Activated CD8-positive, alpha-beta memory T cell treated with anti-CD3 and anti-CD28 coated beads for 36 hours (primary cell): ENCODE measurements at regions not wholly inside any gene's neighbourhood (a gene's known extent, or its start where the extent isn't known, plus 50 kb on each side); places are given as distances from the start of the nearest gene placed in this dataset.
"Not testable (repeated sequence)": the region's sequence is repeated elsewhere in the genome, so short reads cannot be mapped to it uniquely, and the experiment has no call there.

Experiments
- CTCF ChIA-PET: fragments of 350-600 bp; sonication (Branson Sonifier 250); formaldehyde crosslinking; loops from one replicate; lab custom pipeline; 2021; ENCODE audit warnings: antibody characterized with exemption; lab: Charles Lee
- POLR2A ChIA-PET: fragments of 350-600 bp; sonication (Branson Sonifier 250); formaldehyde crosslinking; loops from one replicate; lab custom pipeline; 2021; ENCODE audit warnings: antibody characterized with exemption; lab: Charles Lee

DNA sequence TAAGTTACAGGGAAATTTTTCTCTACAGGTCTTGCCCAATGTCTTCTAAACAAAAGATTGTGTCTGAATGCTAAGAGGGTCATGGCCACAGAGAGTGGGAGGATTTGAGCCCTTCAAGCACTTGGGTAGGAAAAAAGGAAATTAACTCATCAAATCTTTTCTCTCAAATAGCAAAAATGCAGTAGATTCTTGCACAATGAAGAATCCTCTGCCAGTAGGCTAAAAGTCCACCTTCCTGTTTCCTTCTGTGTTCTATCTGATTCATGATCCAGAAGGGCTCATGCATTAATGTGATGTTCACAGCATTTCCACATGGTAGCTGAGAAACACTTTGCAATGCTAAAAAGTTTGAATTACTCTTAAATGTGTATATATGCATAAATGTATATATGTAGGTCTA lies 177.1 kb downstream of the CD47 start:
- CTCF ChIA-PET = no interaction called here
- POLR2A ChIA-PET = no interaction called here

DNA sequence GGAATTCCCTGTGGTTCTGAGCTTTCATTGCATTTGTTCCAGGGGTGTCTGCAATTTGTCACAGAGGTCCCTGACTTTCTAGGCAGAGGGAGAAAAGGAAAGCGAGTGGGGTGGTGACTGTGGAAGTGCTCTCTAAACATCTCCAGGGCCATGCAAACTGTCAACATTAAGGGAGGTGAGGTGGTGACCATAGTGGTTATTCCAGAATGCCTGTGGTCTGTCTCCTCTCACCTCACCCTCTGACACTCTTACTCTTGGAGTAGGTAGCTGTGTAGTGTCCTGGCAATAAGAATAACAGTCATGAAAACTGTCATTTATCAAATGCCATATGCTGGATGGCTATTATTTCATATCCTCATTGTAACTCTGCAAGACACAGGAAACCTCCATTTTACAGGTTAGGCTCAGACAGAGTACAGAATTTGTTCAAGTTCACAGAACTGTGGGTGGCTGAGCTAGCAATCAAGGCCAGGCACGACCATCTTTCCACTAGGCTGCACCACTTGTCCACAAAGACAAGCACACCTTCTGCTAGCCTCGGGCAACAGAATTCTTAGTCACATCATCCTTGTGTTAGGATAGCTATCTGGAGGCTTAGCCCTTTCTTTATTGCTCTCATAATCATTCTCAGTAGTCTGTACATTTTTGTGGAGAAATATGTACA lies 179.4 kb downstream of the CD47 start:
- ChIA-PET CTCF (no interaction called here), POLR2A (no interaction called here)

DNA sequence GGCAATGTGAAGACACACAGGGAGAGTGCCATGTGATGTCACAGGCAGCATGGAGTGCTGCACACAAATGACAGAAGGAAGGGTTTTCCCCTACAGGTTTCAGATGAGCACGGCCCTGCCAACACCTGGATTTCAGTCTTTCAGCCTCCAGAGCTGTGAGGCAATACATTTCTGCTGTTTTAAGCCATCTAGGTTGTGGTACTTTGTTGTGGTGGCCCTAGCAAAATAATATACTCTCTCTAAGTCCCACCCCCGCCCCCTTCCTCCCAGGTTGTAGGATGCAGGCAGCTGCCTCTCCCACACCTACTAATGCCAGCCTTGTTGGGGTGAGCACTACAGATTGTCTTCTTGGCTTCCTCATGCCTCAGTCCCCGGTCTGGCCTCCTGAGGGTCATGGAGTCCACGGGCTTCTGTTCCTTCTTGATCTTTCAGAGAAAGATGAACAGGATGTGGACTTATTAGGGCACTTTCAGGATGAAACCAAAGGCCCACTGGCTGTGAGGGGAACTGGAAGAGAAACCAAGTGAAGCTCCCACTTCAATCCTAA lies 180.0 kb downstream of the CD47 start:
- POLR2A ChIA-PET = no interaction called here

DNA sequence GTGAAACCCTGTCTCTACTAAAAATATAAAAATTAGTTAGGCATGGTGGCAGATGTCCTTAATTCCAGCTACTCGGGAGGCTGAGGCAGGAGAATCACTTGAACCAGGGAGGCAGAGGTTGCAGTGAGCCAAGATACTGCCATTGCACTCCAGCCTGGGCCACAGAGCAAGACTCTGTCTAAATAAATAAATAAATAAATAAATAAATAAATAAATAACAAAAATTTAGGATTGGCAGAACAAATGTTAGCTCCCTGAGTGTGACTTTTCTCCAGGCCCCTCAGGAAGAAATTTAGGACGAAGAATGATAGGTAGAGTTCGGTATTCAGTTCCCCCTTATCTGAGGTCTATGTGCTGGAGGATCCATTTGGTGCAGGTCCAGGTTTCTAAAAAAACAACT lies 181.2 kb downstream of the CD47 start:
- POLR2A ChIA-PET = not testable (repeated sequence)
- CTCF ChIA-PET = interaction anchor here (2.0 kb wide), 1 partner anchor 11 kb away, joined by 5 read pairs; no protein-coding TSS in a partner anchor

More for the DNA sequence above, 180.0 kb downstream of the CD47 start:
- CTCF ChIA-PET = no interaction called here

DNA sequence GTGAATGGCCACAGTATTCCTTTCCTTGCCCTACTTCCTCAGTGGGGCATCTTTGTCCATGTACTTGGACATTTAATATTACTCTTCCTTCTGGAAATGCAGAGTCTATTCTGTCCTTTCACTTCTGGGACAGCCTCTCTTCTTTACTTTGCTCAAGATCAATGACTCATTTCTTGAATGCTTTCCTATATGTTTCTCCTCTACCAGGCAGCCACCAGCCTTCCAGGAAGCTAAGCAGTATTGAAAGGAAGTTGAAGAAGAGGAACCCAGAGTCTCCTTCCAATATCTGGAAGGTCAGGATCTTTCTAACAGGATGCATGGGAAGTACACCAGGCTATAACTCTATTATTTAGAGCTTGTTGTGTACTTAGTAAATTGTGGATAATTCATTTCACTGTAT lies 182.8 kb downstream of the CD47 start:
- ChIA-PET POLR2A (no interaction called here), CTCF (interaction anchor here (2.0 kb wide), 1 partner anchor 9 kb away, joined by 5 read pairs; no protein-coding TSS in a partner anchor)

DNA sequence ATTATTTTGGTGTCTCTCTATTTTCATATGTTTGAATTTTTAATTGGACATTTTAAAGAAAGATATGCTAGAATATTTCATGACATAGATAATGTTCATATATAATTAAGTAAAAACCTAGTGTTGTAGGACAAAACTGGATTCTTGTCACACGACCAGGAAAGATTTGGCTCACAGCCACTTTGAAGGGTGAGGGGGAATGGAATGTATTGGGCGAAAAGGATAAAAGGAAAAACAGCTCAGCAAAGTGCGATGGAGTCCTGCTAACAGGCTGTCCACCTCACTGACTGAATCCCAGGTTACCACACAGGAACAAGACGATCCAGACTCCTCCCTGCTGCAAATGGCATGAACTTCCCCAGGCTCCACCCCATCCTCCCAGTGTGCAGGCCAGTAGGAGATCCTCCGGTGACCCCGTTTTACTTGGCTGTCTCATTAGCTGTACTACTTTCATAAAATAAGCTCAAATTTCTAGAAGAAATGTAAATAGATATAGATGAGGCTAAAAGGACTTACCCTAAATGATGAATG lies 186.2 kb downstream of the CD47 start:
- CTCF ChIA-PET = interaction anchor here (1.4 kb wide), 1 partner anchor 249 kb away, joined by 3 read pairs; no protein-coding TSS in a partner anchor
- POLR2A ChIA-PET = no interaction called here

DNA sequence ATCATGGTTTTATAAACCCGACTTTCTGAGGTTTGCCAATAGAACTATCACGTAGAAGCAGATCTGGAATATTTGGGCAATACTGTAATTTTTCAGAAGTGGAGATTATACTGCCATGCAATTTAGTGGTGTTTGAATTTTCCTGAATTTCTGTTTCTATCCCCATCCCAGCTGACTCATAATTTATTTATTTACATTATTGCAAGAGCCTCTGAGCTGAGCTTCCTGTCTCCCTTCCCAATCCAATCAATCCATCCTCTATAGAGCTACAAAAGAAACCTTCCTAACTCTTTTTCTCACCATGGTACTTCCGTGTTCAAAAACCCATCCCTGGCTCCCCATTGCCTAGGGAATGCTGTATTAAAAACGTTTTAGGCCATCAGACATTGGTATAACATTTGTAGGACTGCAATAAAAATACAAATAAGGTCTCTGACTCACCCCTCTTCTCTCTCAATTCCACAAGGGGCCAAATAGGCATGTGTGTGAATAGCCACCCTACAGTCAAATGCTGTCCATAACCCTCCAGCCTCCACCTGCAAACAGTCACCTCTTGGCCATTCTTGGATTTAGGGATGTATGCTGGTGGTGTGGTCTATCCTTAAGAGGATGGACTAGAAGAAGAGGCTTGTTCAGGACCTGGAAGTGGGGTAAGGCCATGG lies 190.7 kb downstream of the CD47 start:
- CTCF ChIA-PET = no interaction called here
- POLR2A ChIA-PET = no interaction called here

DNA sequence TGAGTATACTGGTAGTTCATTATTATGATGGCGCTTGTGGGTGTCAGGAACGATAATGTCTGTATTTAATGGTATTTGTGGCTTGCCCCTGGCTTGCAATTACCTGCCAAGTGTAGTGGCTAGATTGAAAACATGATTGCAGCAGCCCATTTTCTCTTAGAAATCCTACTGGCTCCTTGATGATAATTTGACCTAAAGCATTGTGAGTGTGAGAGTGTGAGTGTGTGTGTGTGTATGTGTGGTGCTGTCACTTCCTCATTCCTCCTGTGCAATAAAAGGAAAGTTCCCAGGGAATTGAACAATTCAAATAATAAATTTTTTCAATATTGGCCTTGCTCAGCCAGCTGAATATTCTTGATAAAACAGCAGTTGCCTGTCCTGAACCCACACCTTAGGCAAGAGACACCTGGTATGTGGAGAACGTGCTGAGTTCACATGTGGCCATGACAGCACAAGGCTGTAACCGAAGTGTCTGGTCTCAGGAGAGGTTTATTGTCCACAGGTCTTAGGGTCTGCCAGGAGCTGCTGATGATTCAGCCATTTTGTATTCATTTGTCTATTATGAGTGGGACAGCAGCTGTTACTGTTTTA lies 193.3 kb downstream of the CD47 start:
- ChIA-PET CTCF (no interaction called here), POLR2A (interaction anchor here (0.6 kb wide), 1 partner anchor 444 kb away, joined by 12 read pairs; no protein-coding TSS in a partner anchor)

DNA sequence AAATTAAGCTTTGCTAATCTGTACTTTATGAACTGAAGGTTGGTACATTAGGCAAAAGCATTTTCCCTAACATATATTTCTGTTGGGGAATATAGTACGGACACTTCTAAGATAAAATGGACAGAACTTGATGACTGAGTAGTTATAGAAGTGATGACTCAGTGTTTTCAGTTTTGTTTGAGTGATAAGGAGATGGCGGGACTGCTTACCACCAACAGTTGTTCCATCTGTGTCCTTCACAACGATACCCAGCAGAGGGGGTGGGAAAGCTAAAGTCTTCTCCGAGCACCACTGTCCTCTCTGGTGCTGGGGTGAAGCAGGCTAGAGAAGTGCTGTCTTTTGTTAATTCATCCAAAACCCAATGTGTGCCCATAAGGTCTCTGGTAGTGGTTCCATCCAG lies 195.8 kb downstream of the CD47 start:
- ChIA-PET POLR2A (no interaction called here), CTCF (no interaction called here)

DNA sequence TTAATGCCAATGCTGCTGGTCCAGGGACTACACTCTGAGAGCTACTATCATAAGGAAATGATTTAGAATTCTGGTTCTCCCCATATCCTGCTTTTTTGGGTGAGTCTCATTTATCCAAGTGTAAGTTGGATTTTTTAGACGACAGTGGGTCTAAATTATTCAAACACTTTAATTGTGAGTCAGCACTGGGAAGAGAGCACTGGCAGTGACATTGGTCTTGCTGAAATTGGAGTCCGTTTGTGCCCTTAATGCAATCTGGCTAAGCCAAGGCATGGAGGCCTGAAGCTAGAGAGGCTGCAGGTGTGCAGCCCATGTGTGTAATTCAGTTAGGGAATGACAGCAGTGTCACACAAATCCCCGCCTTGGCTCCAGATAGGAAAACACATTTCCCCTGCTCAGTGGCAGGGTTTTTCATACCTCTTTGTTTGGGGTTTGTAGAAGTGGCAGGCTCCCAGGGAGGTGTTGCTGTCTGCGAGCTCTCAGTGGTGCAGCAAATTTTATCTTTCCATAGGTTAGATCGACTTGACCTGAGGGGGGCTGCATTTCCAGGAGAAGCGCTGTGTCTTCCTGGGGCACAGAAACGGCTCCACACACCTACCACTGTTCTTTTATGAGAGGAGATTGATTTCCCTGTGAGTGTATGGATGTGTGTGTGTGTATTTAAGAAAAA lies 197.7 kb downstream of the CD47 start:
- CTCF ChIA-PET = no interaction called here
- POLR2A ChIA-PET = no interaction called here

DNA sequence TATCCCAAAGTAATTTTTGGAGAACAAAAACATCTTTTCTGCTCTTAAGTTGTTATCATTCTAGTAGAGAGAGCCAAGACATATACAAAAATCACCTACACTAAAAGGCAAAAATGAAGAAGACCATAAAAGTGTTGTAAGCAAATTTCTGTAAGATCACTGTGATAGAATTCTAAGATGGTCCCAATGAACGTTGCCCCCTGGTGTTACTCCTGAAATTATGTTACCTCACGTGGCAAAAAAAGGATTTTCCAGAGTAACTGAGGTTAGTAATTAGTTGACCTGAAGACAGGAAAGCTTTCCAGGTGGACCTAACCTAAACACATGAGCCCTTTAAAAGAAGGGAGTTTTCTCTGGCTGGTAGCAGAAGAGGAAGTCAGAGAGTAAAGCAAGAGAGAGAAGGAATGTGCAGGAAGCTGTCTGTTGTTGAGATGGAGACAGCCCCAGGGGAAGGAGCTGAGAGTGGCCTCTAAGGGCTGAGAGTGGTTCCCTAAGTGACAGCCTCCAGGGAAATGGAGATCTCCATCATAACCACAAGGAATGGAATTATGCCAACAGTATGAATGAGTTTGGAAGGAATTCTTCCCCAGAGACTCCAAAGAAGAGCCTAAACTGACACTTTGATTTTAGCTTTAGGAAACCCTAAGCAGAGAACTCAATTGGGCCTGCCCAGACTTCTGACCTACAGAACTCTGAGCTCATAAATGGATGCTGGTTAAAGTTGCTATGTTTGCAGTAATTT lies 205.9 kb downstream of the CD47 start:
- CTCF ChIA-PET = interaction anchor here (0.7 kb wide), 1 partner anchor 111 kb away, joined by 4 read pairs; no protein-coding TSS in a partner anchor

DNA sequence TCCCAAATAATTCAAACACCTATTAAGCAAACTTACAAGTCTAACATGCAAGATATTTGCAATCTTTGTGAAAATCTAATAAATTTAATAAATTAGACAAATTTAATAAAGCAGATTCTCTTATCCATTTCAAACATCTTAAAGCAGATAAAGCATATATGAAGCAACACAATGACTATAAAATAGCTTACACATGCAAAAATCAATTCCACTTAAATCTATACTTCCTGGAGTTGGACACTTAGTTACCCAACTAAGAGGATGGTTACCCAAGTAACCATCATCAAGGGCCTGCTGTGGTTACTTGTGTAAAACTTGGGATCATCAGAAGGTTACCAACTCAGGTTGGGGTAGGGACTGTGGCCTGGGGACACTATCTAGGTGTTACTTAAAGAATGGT lies 206.8 kb downstream of the CD47 start:
- POLR2A ChIA-PET = no interaction called here
- CTCF ChIA-PET = no interaction called here

More for the DNA sequence above, 205.9 kb downstream of the CD47 start:
- POLR2A ChIA-PET = no interaction called here

DNA sequence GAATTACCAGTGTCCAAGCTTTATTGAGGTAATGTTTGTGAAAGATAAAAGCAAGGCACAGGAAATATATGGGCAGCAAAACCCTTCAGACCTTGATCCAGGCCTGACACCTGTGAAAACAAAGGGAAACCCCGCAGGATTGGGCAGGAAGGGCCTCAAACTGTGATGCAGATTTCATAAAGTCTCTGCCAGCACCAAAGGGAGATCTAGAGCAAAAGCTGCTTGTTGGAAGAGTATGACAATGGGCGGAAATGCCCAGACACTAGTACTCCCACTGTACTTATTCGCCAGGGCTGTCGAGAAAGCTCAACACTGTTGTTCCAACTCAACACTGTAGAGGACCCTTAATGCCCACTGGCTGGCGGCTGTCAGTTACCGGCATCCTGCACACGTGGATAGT lies 207.9 kb downstream of the CD47 start:
- ChIA-PET POLR2A (no interaction called here), CTCF (no interaction called here)

DNA sequence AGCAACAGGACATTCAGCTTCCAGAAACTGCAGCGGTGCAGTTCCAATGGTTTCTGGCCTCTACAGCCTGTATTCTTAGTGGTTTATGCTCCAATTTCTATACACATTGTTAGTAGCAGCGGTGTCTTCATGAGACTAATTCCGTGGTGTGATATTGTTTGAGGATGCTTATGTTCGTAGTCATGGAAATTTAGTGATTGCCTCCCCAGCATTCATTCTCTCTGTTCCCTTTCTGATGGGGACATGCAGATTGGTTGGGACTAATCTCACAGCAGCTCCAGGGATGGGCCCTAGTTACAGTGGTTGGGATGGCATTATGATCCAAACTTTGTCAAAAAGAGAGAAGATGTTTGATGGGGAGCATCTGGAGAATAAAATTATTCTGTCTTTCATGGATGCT lies 208.6 kb downstream of the CD47 start:
- ChIA-PET POLR2A (no interaction called here), CTCF (no interaction called here)

DNA sequence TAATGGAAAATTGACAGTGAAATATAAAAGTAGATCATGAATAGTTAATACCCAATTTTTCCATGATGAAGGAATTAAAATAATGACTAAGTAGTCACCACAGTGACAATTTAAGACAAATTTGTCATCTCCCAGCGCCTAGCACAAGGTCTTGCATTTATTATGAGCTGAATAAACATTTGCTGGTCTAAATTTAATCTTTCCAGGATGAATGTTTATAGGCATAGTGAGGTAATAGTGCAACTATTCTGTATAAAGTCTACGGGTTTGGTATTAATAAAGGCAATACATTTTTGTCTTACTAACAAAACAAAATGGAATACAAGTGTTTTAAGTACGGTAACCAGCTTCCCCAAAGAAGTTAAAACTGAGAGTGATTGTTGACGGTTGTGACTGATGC lies 209.3 kb downstream of the CD47 start:
- POLR2A ChIA-PET = no interaction called here

DNA sequence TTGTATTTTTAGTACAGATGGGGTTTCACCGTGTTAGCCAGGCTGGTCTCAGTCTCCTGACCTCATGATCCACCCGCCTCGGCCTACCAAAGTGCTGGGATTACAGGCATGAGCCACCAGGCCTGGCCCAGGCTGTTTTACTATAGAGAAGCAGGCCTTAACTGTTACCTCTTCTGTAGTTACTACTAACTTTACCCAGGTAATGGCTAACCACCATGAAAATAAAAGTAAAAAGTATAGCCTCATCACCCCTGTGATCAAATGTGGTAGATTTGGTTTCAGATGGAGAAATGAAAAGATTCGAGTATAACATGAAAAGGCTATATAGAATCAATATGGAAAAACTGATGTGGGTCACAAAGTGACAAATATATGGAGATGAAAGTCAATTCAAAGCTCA lies 210.1 kb downstream of the CD47 start:
- ChIA-PET POLR2A (no interaction called here), CTCF (interaction anchor here (1.2 kb wide), 1 partner anchor 25 kb away, joined by 3 read pairs; no protein-coding TSS in a partner anchor)

More for the DNA sequence above, 209.3 kb downstream of the CD47 start:
- CTCF ChIA-PET = interaction anchor here (0.8 kb wide), 1 partner anchor 47 kb away, joined by 4 read pairs; no protein-coding TSS in a partner anchor

DNA sequence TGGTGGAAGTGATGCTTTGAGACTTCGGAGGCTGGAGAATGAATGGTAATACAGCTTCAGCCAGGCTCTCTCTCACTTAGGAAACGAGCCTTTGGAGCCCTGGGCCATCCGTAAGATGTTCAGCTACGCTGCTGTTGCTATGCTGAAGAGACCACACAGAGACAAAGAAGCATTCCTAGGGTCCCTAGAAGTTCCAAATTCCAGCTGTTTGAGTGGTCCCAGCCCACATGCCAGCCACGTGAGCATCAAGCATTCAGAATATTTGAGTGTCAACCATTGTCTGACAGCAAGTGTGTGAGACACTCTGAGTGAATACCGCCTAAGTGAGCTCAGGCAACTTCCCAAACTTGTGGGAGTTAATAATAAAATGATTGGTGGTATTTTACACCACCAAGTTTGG lies 212.9 kb downstream of the CD47 start:
- ChIA-PET POLR2A (no interaction called here), CTCF (no interaction called here)

DNA sequence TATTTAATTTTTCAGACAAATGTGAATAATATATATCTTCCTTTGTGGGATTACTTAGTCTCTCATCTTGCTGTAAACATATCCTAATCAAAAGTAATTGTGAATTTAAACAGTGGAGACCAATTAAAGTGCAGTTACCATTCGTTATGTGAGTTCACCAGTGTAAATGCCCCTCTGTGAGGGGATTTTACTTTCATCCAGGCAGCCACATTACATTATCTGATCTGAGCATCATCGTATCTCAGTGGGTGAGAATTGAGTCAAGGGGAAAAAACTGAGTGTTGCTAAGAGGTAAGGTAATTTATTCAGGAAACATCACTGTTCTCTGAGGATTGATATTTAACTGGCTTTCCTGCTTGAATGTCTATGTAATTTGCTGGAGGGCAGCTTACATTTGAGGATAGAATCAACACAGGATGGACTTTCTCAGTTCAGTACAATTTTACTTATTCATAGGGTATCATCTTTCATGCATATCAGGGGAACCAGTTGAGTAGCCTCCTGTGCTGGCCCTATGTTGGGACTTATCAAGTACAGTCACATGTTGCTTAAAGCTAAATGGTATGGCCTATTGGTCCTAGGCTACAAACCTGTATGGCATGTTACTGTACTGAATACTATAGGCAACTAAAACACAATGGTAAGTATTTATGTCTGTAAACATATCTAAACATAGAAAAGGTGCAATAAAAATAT lies 219.7 kb downstream of the CD47 start:
- ChIA-PET POLR2A (no interaction called here), CTCF (no interaction called here)
